ENCODE measurements at regions not wholly inside any gene's neighbourhood (a gene's known extent, or its start where the extent isn't known, plus 50 kb on each side); places are given as distances from the start of the nearest gene placed in this dataset.

DNA sequence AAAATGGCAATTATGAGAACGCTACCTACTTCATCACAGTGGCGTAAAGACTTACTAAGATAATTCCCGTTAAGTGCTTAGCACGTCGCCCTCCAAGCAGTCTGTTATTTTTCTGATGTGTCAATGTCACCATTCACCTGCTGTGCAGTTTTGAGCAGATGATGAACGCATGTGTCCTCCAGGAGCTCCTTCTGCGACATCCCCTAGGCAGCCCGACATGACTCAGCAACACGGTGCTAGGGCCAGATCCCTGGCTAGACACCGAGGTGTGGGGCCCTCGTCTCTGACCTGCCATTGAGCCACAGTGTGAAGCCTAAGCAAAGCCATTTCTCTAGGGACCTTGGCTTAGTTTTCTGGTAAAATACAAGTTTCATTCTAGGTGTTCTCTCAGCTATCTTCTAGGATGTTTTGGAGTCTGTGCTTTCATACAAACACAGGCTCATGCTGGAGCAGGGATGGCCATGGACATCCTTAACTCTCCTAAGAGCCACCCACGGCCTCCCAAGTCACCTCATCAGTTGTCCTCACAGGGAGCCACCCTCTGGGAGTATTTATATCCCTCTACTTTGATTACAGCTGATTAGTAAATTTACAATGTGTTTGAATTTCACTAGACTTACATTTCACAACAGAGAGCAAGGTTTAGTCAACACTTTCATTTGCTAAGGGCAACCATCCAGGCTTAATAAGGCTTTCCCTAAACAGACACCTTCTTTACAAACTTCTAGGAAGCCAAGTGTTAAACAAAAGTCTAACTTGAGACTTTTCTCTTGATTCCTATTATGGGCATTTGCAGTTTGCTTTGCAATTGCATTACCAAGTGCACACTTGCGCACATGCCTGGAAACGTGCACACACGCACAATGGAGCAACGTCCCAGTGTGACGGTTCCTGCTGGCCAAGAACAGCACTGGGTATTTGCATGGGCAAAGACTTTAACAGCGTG lies 376.8 kb upstream of the ID2 start (continued):
- TF ChIP-seq NR0B1 (IDR thresholded peaks at IDR 0.05; ENCODE audit: partially characterized antibody) = no peak
- TF ChIP-seq, protein P1, sequence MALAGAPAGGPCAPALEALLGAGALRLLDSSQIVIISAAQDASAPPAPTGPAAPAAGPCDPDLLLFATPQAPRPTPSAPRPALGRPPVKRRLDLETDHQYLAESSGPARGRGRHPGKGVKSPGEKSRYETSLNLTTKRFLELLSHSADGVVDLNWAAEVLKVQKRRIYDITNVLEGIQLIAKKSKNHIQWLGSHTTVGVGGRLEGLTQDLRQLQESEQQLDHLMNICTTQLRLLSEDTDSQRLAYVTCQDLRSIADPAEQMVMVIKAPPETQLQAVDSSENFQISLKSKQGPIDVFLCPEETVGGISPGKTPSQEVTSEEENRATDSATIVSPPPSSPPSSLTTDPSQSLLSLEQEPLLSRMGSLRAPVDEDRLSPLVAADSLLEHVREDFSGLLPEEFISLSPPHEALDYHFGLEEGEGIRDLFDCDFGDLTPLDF (CRISPR knock-in tag; IDR thresholded peaks at IDR 0.05) = no peak
- TF ChIP-seq ZNF408 (CRISPR knock-in tag; IDR thresholded peaks at IDR 0.05; ENCODE audit: low read depth) = no peak
- TF ChIP-seq ZNF253 (CRISPR knock-in tag; conservative IDR thresholded peaks at IDR 0.05) = no peak
- TF ChIP-seq NFIX (CRISPR knock-in tag; IDR thresholded peaks at IDR 0.05; ENCODE audit: low read depth) = no peak
- TF ChIP-seq FOXK1 (CRISPR knock-in tag; IDR thresholded peaks at IDR 0.05; ENCODE audit: borderline replicate concordance) = no peak
- TF ChIP-seq PHTF2 (CRISPR knock-in tag; IDR thresholded peaks at IDR 0.05) = no peak
- no peak for TF ChIP-seq ZNF133 (CRISPR knock-in tag; IDR thresholded peaks at IDR 0.05)
- TF ChIP-seq PHF8 (IDR thresholded peaks at IDR 0.05; ENCODE audit: borderline replicate concordance, low read length) = no peak
- no peak for TF ChIP-seq MIER1 (IDR thresholded peaks at IDR 0.05; ENCODE audit: low read depth)
- TF ChIP-seq, protein P2, sequence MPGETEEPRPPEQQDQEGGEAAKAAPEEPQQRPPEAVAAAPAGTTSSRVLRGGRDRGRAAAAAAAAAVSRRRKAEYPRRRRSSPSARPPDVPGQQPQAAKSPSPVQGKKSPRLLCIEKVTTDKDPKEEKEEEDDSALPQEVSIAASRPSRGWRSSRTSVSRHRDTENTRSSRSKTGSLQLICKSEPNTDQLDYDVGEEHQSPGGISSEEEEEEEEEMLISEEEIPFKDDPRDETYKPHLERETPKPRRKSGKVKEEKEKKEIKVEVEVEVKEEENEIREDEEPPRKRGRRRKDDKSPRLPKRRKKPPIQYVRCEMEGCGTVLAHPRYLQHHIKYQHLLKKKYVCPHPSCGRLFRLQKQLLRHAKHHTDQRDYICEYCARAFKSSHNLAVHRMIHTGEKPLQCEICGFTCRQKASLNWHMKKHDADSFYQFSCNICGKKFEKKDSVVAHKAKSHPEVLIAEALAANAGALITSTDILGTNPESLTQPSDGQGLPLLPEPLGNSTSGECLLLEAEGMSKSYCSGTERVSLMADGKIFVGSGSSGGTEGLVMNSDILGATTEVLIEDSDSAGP (CRISPR knock-in tag; IDR thresholded peaks at IDR 0.05) = no peak
- no peak for TF ChIP-seq NELFE (IDR thresholded peaks at IDR 0.05; ENCODE audit: insufficient read depth, insufficient read length)
- TF ChIP-seq ZNF780A (CRISPR knock-in tag; IDR thresholded peaks at IDR 0.05) = no peak
- no peak for TF ChIP-seq KLF16 (IDR thresholded peaks at IDR 0.05)

Measured in K562 (cell line).